ENCODE measurements at regions not wholly inside any gene's neighbourhood (a gene's known extent, or its start where the extent isn't known, plus 50 kb on each side); places are given as distances from the start of the nearest gene placed in this dataset.

- TF ChIP-seq CTCF (IDR thresholded peaks at IDR 0.05) = no peak
- TF ChIP-seq EZH2 (IDR thresholded peaks at IDR 0.05) = no peak
- TF ChIP-seq EZH2phosphoT487 (IDR thresholded peaks at IDR 0.05) = no peak
Observed at GRCh38 chr3:161987933-161988332, 491.3 kb downstream of the OTOL1 start.
